ENCODE measurements at regions not wholly inside any gene's neighbourhood (a gene's known extent, or its start where the extent isn't known, plus 50 kb on each side); places are given as distances from the start of the nearest gene placed in this dataset.

GRCh38 chr5:72007336-72008111 is 99.8 kb upstream of the MAP1B start:
- DNase-seq = no peak

- DNase-seq = no peak
Observed at GRCh38 chr5:72009280-72009679, 98.0 kb upstream of the MAP1B start.

GRCh38 chr5:72010430-72010829 is 96.8 kb upstream of the MAP1B start:
- no peak for DNase-seq

GRCh38 chr5:72012906-72013305 is 94.4 kb upstream of the MAP1B start:
- DNase-seq = no peak

GRCh38 chr5:72013766-72014624 is 93.3 kb upstream of the MAP1B start:
- DNase-seq = peak; percentile 46

GRCh38 chr5:72015103-72015548 is 92.1 kb upstream of the MAP1B start:
- DNase-seq = peak; percentile 66

- DNase-seq = peak; percentile 55
Observed at GRCh38 chr5:72018143-72018803, 89.0 kb upstream of the MAP1B start.

- no peak for DNase-seq
Observed at GRCh38 chr5:72020161-72020983, 86.9 kb upstream of the MAP1B start.

GRCh38 chr5:72021651-72022357 is 85.5 kb upstream of the MAP1B start:
- DNase-seq = no peak

- no peak for DNase-seq
Observed at GRCh38 chr5:72028382-72028781, 78.9 kb upstream of the MAP1B start.

GRCh38 chr5:72030237-72030636 is 77.0 kb upstream of the MAP1B start:
- DNase-seq = no peak

- no peak for DNase-seq
Observed at GRCh38 chr5:72032788-72033187, 74.5 kb upstream of the MAP1B start.

GRCh38 chr5:72034770-72035169 is 72.5 kb upstream of the MAP1B start:
- peak; percentile 11 for DNase-seq

- no peak for DNase-seq
Observed at GRCh38 chr5:72035831-72036230, 71.4 kb upstream of the MAP1B start.

- DNase-seq = peak; percentile 15
Observed at GRCh38 chr5:72036951-72037350, 70.3 kb upstream of the MAP1B start.

GRCh38 chr5:72040513-72040912 is 66.8 kb upstream of the MAP1B start:
- no peak for DNase-seq

GRCh38 chr5:72041654-72042053 is 65.6 kb upstream of the MAP1B start:
- peak; percentile 50 for DNase-seq

GRCh38 chr5:72042097-72042496 is 65.2 kb upstream of the MAP1B start:
- DNase-seq = peak; percentile 36

GRCh38 chr5:72045692-72046091 is 61.6 kb upstream of the MAP1B start:
- no peak for DNase-seq

- no peak for DNase-seq
Observed at GRCh38 chr5:72046106-72046505, 61.2 kb upstream of the MAP1B start.

GRCh38 chr5:72055636-72056035 is 51.6 kb upstream of the MAP1B start:
- no peak for DNase-seq

All from fibroblast of skin of scalp (primary cell).